HS-5 (cell line): ENCODE measurements at regions not wholly inside any gene's neighbourhood (a gene's known extent, or its start where the extent isn't known, plus 50 kb on each side); places are given as distances from the start of the nearest gene placed in this dataset.
"Not testable (repeated sequence)": the region's sequence is repeated elsewhere in the genome, so short reads cannot be mapped to it uniquely, and the experiment has no call there.

ENCODE experiments used
- DNase-seq: peaks from one replicate; pipeline ENCODE4 v3.0.0-alpha.2; 2012; ENCODE audit warnings: low read depth

DNA sequence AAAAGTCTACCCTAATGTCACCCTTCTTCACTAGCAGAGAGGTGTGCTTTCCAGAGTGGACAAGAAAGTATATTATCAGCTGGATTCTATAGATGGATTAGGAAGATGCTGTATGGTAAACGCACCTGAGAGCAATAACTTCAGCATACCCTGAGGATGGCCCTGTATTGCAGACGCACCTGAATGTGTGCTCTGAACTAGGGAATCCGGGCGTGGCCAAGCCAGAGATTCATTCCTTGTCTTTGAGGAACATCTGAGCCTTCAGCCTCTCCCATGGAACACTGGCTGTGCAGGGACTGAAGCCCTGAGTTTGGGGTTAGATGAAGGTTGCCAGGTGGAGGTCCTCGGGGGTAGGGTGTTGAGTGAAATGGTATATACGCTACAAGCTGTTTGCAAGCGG is 66.2 kb upstream of the NFE2L3 start:
- DNase-seq, result no peak

DNA sequence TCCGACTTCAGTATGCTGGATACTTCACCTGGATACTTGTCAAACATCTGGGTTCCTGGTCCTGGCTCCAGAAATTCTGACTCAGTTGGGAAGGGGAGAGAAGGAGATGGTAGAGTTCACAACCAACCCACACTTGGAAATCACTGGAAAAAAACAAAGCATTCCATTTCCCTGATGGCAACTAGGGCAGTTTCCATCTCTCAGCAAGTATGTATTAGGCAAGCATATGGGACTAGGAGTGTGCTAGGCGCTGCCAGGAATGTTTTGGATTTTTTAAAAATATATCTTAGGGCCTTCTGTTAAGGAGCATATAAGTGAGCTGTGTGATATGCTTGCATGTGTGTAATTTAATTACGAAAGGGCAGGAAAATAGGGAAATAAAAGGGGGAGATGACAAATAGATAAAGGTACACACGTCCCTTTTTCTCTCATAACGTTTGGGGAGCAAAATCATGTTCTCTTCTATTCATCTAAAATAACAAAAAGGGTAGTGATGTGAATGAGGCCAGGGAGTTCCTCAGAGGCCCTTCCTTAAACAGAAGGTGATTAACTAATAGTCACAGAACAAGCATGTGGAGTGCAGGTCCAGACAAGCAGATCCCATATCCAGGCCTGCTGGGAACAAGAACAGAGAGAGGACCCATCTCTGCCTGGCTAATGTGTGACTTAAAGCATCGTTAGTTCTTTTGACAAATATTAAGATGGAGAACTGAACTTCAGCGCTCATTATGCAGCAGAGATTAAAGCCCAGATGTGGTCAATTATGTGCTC is 64.5 kb upstream of the NFE2L3 start:
- no peak for DNase-seq

DNA sequence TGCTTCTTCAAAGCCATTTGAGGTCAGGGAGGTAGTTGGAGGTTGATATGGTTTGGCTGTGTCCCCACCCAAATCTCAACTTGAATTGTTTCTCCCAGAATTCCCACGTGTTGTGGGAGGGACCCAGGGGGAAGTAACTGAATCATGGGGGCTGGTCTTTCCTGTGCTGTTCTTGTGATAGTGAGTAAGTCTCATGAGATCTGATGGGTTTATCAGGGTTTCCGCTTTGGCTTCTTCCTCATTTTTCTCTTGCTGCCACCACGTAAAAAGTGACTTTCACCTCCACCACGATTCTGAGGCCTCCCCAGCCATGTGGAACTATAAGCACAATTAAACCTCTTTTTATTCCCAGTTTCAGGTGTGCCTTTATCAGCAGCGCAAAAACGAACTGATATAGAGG is 62.5 kb upstream of the NFE2L3 start:
- not testable (repeated sequence) for DNase-seq

- DNase-seq, result peak; percentile 28
These were observed 61.0 kb upstream of the NFE2L3 start for GRCh38 chr7:26090927-26091519.

GRCh38 chr7:26091933-26092332 is 60.1 kb upstream of the NFE2L3 start:
- no peak for DNase-seq

DNA sequence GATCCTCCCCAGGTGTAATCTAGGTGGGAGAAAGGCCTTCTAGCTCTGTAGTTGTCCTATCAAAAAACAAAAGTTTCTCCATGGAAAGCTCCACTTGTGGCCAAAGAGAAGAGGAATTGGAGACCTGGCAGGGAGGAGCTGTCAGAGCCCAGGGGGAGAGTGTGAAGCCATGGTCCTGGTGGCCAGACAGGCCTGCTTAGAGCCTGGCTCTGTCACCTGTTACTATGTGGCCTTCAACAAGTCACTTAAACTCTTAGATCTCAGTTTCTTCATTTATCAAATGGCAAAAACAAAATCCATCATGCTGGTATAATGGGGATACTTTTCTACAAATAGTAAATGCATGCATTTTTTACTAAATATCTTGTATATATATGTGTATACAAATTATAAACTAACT is 59.0 kb upstream of the NFE2L3 start:
- no peak for DNase-seq

- no peak for DNase-seq
These were observed 55.9 kb upstream of the NFE2L3 start for GRCh38 chr7:26096136-26096535.

- DNase-seq, result no peak
These were observed 53.9 kb upstream of the NFE2L3 start for GRCh38 chr7:26097837-26098668.

DNA sequence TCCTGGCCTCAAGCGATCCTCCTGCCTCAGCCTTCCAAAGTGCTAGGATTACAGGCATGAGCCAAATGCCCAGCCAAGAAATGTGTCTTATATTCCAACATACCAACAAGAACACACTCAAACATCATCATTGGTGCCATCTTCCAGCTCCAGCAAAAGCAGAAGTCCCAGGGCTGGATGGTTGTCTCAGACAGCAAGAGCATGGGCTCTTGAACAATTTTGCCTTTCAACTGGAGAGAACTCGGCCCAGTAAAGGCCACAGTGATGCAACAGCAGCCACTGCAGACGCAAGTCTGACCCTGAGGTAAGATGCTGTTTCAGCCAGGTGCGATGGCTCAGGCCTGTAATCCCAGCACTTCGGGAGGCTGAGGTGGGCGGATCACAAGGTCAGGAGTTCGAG is 52.8 kb upstream of the NFE2L3 start:
- no peak for DNase-seq

GRCh38 chr7:26100406-26101339 is 51.3 kb upstream of the NFE2L3 start:
- no peak for DNase-seq

DNA sequence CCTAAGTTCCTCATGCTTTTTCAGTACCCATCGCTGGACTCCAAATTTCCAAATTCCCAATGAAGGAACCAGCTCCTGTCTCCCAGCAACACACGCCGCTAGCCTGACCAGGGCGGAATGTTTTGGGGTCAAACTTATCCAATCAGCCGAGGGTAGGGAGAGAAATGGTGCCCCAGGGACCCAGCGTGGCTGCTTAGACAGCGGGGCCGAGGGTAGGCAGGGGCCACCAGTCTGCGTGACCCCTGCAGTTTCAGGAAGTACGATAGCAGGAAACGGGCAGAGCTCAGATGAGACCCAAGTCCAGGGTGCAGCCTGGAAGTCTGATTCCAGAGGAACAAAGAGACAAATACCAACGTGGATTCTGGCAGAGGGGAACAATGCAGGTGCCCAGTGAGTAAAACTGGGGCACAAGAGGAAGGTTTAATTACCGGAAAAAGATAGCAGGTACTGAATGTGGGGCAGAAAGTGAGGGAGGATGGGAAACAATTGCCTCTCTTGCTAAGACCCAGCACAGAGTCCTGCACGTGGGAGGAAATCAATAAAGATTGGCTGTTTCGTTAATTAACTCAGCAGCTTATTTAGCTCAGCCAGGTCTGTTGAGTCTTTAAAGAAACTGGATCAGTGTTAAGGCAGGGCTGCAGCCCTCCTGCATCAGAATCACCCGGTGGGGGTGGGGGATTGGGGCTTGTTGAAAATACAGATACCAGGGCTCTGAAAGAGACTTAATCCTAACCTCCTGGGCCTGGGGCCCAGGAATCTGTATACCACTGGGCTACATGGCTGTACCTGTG is 50.4 kb upstream of the NFE2L3 start:
- no peak for DNase-seq

DNA sequence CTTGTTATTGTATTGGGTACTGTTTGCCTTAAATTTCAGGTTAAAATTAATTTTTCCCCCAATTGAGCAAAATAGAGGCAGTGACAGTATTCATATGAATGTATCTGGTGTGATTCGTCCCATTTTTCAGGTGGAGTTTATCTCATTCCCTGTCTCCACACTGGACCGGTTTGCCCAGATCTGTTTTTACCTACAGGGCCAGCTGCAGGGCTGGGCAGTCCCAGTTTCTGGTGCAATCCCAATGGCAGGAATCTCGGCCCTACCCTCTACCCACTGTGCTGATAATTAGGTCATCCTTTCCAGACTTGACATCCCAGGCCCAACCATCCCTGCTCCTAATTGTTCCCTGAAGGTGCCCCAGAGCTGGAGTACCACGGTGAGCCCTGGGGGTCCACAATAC is 49.8 kb upstream of the NFE2L3 start:
- no peak for DNase-seq
